HG03095 (cell line): ENCODE measurements at regions not wholly inside any gene's neighbourhood (a gene's known extent, or its start where the extent isn't known, plus 50 kb on each side); places are given as distances from the start of the nearest gene placed in this dataset.

Experiments used
- ATAC-seq: cut with Tn5 transposase; IDR thresholded peaks from one replicate; pipeline ENCODE4 v1.9.1; 2021; ENCODE audit warnings: moderate library complexity; ENCODE audit not compliant: unreplicated experiment

DNA sequence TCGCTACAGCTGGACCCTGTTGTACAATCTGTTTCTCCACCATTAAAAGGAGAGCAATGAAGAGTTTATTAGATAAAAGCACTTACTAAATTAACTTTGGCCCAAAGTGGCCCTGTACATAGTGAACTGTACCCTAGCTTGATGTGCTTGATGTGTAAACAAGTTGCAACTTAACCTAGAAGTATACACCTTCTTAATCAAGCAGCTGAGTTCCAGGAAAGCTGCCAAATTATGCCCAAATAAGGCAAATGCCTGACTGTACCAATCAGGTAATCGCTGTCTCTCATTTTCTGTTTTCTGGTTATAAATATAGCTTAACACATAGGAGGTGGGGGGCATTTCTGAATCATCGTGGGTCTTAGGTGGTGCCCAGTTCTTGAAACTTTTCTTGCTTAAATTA, 704.8 kb upstream of the CBLB start:
- ATAC-seq = no peak

DNA sequence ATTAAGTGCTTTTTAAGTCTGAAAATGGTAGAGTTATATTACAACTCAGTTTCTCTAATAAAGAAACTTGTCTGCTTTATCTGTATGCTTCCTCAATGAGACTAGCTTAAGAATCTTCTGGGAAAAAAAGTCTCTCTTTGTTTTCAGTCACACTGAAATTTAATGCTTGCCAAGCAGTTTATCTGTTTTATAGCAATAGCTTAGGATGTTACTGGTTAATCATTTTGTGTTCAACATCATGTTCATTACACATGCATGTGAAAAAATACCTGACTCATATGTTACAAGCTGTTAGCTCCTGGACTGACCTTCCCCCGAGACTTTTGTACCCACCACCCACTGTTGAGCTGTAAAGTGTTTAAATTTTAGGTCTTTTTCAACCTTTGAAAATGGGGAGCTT, 706.2 kb upstream of the CBLB start:
- ATAC-seq = no peak

DNA sequence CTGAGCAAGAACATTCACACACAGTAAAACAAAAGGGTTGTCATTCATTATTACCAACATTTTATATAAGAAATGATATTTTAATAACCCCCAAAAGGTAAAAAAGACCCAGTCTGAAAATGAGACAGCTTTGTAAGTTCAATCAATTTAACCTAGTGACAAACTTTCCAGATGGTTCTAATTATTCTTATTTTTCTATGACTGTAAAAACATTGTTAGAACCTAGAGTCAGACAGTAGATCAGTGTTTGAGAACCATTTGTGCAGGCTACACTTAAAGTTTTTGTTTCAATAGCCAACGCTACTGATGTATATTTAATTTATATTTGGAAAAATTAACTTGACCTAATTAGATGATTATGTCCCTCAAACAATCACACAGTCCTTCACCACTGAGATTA, 708.4 kb upstream of the CBLB start:
- ATAC-seq = no peak

DNA sequence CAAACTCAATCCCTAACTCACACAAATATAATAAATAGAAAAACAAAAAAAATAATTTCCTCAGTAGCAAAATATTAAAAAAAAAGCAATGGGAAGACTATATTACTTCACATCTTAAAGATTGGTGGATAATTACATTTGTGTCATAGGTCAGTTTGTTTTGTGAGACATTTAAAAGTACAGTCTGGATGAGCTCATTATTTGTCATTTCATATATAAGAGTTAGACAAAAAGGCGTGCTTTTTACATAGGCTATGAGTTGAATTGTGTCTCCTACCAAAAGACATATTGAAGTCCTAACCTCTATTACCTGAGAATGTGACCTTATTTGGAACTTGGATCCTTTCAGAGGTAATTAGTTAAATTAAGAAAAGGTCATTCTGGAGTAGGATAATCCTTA, 710.1 kb upstream of the CBLB start:
- ATAC-seq = no peak

DNA sequence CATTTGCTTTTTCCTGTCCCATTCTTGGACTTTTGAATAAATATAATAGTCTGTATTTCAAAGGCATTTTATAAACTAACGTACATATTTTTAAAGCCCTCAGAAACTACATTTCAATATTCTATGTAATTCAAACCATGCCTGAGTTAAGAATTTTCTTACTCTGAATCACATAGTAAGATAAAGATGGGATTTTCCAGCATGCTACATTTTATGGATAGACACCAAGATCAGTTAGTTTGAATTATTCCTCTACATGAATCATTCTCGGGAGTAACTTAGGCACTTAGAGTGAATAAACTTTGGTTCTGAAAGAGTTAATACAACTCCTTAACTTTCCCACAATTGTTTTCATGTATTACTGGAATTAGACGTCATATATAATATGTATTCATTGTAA, 713.3 kb upstream of the CBLB start:
- ATAC-seq = no peak

DNA sequence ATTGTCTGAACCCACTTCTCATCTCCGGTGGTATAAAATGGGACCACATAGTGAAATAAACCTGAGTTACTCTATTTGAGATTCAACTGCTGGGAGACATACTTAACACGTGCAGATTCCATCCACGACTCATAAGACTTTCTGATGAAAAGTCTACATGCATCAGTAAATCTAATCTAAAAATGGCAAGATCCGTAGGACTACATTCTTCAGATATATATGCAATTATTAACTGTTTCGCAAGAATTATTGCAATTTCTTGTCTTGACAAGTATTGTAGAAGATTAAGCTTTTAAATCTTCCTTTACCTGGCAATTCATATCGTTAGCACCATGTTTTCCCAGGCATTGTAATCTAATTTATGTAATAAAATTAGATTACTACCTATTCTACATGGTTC, 718.7 kb upstream of the CBLB start:
- ATAC-seq = no peak

DNA sequence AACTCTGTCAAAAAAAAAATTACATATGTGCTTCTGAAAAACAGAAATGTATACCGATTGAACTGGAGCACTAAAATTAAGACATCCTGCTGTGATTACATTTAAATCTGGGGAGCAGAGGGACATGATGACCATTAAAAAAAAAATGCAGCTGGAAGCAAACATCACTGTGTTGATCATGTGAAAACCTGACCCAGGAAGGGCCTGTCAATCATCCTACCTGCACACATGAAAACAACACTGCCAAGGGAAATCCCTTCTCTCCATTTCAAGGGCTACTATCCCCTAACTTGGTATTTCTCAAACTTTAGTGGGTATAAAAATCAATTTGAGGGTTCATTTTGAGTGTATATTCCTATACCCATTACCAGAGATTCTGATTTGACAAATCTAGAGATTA, 719.9 kb upstream of the CBLB start:
- ATAC-seq = no peak

DNA sequence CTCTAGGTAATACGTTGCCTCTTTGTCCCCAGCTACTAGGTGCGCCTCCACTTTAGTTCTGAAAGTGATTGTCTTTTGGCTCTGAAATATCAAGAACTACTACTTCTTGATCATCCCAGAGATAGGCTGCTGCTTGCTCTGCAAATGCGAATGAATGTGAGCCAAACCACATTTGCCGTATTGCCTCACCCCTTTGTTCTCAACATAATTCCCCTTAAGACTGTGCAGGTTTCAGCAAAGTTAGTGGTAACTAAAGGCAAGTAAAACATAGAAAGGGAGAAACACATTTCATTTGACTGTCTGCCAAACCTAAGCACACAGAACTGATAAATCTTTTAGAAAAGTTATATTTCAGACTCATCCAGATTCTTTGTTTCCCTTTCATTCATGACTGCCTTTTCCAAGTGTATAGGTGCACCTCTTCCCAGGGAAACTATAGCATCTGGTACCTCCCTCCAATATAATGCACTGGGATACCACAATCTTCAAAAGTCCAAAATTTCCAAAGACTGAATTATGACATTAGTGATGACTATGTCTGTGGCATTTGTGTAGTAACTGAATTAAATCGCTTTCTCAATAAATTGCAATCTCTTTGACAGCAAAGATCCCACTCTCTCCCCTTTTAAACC, 720.6 kb upstream of the CBLB start:
- ATAC-seq = no peak

DNA sequence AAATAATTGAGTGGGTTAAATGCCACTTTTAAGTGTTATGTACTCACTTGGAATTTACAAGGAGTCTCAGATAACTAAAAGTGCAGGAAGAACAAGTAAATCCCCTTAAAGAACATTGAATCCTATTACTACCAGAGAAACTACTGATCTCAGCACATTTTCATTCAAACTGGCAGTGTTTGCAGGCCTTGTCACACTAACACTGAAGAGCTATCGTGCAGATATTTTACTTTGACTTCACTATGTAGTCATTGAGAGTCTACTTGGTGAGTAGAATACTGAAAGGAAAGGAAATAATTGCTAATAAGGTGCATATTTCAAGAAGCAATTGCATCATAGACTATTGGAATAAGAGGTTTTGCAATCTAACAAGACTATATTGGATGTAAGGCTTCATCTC, 721.4 kb upstream of the CBLB start:
- no peak for ATAC-seq

DNA sequence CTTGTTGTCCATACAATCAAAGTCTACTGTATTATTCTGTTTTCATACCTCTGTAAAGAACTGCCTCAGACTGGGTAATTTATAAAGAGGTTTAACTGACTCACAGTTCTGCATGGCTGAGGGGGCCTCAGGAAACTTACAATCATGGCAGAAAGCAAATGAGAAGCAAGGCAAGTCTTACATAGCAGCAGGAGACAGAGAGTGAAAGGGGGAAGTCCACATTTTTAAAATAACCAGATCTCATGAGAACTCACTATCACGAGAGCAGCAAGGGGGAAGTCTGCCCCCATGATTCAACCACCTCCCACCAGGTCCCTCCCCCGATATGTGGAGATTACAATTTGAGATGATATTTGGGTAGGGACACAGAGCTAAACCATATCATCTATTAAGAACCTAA, 724.6 kb upstream of the CBLB start:
- no peak for ATAC-seq

DNA sequence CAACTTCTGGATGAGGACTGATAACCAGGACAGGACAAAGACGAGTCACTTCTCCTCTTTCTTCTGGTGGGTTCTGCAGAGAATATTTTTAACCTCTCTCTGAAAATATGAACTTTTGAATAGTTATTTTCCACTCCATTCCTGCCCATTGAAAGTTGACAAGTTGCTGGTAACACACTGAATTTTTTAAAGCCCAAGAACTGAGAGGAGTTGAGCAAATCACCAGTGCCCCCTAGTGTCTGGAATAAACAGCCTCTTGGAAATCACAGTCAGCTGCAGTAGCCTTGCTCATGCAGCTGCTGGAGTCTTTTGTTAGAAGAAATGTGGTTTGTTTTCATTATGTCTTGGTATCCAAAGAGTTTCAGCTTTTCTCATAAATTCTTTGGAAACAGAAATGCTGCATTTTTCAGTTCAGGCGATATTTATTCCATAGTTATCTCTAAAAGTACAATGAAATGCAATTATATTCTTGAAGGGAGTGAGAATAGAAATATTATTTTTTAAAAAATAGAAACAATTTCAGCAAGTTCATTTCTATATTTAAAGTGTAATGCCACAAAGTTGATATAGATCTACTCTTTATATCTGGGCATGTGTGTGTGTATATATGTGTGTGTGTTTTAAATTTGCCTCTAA, 741.0 kb upstream of the CBLB start:
- ATAC-seq = peak; percentile 82

DNA sequence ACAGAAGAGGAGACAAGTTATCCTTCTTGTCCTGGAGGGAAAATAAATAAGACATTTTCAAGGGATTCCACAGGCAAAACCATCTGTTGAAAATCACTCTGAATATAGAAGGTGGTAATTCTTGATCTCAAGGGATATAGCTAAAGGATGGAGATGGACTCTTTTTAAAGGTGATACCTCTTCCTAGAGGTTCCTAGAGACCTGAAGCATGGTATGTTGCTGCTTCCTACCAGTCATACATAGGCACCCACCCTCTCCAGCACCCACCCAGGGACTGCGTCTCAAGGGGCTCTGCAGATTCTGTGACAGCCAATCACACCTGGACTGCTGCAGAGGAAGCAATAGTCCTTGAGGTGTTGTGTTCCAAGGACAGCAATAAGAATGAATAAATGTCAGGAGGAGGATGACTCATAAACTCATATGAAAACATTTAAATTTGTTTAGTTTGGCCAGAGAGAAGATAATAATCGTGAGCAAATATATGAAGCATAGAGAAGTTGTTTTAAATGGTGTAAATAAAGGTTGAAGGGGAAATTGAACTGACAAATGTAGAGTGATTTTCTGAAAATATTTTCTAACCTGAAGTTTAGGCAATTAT, 741.6 kb upstream of the CBLB start:
- no peak for ATAC-seq

DNA sequence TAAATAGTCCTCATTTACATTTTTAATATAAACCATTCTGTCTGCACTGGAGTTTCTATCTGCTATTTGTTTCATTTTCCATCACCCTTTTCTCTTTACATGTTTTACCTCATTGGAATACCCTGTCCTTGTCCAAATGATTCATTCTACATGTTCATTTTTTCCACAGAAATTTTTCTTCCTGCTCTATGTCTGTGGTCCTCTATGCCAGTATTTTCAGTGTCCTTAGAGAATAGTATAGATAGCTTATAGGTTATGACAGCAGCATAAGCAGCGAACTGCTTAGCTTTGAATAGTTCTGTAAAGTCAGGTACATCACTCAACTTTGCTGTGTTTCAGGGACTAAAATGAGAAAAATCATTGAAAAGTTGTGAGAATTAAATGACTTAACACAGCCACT, 742.3 kb upstream of the CBLB start:
- ATAC-seq = no peak

DNA sequence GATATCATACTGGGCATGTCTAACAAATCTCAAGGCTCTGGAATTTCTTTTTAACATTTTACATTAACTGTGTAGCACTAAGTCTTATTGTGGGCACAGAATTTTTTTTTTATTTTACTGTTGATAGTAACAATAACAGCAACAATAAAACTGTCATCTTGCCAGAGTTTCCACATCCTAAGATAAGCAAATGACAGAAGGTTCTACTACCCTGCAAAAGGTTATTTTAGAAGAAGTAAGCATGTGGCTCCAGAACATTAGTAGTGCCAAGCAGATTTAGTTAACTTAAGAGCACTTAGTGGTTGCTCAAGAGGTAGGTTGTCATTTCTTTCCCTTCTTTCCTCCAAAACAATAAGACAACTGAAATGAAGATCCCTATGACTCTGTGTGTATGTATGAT, 743.0 kb upstream of the CBLB start:
- no peak for ATAC-seq

DNA sequence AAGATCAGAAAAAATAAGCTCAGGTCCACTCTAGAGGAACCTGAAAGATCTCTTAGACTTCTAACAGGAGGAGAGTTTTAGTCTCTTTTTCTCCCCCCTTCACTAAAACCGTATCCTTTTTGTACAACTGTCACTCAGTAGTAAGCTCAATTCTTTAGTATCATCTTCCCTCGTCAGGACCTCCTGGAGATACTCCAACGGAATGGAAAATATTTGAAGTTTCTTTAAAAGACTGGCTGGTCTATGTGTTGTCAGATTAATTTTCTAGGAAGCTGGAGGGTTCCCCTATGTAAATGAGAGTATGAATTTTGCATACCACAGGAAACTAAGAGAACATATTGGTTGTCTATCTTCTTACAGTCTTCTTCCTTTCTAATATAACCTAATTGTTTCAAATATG, 747.7 kb upstream of the CBLB start:
- no peak for ATAC-seq

DNA sequence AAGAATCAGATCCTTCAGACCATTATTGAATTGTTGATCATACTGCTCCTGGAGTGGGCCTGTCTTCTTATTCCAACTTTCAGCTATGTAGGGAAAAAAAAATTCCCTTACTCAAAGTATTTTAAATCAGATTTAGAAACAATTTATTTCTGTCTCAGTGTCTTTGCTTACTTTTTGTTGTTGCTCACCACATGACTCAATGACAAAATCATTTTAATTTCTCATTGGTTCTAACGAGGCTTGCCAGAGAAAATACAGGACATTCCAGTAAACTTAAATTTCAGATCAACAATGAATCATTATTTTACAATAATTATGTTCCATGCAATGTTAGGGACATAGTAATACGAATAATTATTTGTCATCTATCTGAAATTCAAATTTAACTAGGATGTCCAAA, 748.5 kb upstream of the CBLB start:
- ATAC-seq = no peak

DNA sequence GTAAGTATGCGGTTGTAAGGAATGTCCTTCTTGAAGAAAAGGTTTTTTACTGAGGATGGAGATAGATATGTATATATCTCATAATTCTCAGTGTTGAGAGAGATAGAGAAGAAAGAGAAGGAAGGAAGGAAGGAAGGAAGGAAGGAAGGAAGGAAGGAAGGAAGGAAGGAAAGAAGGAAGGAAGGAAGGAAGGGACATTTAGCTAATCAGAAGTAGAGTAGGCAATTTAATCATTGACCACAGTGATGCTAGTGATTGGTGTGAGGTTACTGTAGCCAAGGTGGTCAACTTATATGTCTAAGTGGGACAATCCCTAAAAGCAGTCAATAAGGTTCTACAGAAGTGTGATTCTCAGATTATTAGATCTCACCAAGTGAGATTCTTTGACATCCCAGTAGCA, 751.8 kb upstream of the CBLB start:
- no peak for ATAC-seq

DNA sequence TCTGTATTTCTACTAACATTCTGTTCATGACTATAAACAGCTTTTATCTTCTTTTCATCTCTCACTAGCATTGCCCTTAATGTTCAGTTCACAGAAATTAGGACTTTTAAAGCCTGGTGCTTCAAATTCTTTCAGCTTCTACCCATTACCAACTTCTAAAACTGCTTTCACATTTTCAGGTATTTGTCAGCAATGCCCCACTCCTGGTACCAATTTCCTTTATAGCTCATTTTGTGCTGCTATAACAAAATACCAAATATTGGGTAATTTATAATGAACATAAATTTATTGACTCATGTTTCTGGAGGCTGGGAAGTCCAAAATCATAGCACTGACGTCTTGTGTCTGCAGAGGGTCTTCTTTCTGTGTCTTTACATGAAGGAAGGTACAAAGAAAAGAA, 753.1 kb upstream of the CCDC54 start:
- no peak for ATAC-seq

DNA sequence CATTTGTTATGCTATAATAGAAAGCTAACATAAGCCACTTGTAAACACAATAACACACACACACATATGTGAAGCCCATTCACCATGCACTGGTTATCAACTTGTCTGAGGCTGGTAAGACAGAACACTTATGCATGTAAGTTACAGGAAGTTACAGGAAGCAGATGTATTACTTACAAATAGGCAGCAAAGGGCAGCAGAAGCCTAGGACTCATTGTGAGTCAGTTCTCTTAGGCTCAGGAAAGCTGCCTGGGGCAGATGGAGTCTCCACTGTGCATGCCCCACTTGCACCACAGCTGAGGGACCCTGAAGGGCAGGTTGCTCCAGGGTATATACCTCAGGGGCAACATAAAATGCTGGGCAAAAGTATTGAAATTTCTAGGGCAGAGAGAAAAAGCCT, 748.8 kb upstream of the CCDC54 start:
- ATAC-seq = no peak

DNA sequence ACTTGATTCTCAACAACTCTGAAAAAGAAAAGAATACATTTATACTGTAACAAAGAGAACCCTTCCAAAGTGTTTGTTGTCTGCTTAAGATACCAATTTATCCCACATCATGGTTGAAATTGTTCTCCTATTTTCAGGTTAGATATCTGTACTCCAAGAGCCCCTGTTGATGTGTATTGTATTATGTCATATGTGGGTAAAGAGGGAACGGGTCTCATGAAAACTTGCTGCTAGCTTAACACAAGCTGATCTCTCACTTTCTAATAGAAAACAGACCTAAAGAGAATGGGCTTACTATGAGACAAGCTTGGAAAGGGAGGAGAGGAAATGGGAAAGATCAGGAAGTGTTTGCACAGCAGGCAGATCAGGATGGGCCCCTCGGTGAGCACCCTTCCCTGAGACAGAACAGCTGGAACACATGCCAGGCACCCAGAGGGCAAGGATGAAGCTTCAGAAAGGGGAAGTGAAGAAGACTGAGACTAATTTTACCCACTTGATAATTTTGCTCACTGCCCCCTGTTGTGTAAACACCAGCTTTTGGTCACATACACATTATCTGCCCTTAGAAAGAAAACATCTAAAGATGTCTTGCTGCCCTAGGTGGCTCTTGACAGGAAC, 747.9 kb upstream of the CCDC54 start:
- no peak for ATAC-seq

DNA sequence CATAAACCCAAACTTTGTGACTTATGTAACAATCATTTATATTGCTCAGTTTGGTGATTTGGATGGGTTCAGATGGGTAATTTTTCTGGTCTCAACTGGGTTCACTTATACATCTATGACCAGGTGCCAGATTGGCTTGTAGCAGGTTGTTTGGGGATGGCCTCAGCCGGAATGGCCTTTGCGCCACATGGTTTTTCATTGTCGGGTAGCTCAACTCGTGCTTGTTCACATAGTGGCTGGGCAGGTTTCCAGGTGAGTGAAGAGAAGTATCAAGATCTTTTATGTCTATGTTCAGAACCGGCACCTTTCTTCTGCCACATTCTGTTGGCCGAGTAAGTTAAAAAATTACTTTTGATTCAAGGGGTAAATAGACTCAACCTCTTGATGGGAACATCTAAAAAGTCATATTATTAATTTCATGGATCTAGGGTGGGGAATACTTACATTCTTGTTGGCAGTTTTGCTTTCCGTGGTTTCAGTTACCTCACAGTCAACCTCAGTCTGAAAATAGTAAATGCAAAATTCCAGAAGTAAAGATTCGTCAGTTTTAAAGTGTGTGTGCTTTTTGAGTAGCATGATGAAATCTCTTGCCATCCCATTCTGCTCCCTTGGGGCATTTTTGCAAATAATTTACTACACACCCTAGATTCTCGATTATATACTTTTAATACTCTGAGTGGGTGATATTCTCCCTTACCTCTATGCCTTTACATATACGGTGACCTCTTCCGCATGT, 745.7 kb upstream of the CCDC54 start:
- ATAC-seq = no peak

DNA sequence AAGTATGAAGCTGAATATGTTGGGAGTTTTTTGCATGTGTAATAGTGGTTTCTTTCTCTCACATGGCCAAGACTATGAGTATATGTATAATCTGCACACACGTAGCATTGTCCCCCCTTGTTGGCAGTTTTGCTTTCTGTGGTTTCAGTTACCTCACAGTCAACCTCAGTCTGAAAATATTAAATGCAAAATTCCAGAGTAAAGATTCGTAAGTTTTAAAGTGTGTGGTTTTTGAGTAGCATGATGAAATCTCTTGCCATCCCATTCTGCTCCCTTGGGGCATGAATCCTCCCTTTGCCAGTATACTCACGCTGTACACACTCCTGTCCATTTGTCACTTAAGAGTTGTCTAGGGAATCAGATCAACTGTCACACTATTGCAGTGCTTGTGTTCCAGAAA, 742.0 kb upstream of the CCDC54 start:
- no peak for ATAC-seq
